Ovary (tissue), 7 donors: ENCODE measurements at regions not wholly inside any gene's neighbourhood (a gene's known extent, or its start where the extent isn't known, plus 50 kb on each side); places are given as distances from the start of the nearest gene placed in this dataset.

ENCODE experiments used
- DNase-seq, 5 donors: peaks; one replicate each; pipeline ENCODE4 v3.0.0-alpha.2; 2019 to 2020
- H3K27ac ChIP-seq, 2 donors: fragments of 200-600 bp; one replicate each; pipeline versions ENCODE4 v1.5.1 to v1.8.0; 2019 to 2022
- H3K27me3 ChIP-seq: fragments of 200-600 bp; one replicate; pipeline ENCODE4 v1.8.0; 2022
- H3K36me3 ChIP-seq: fragments of 200-600 bp; sonication (generic); one replicate; pipeline ENCODE4 v1.5.1; 2019
- H3K4me1 ChIP-seq: one replicate; pipeline ENCODE4 v1.8.1; 2013; ENCODE audit warnings: mild to moderate bottlenecking, moderate library complexity; ENCODE audit not compliant: insufficient read depth
- H3K4me3 ChIP-seq: fragments of 200-600 bp; sonication (generic); one replicate; pipeline ENCODE4 v1.5.1; 2017
- H3K9me3 ChIP-seq, 2 donors: fragments of 200-600 bp in 1 of 2; sonication (generic) in 1 of 2; one replicate each; pipeline versions ENCODE4 v1.5.1 to v1.8.1; 2013 to 2019; ENCODE audit warnings: mild to moderate bottlenecking in 1 of 2, moderate library complexity in 1 of 2
- EP300 ChIP-seq: sonication (generic); formaldehyde crosslinking; IDR thresholded peaks from one replicate; pipeline ENCODE4 v1.6.1; 2017; ENCODE audit warnings: antibody characterized with exemption
- POLR2A ChIP-seq: fragments of 450-650 bp; IDR thresholded peaks from one replicate; pipeline ENCODE4 v1.6.1; 2017; ENCODE audit warnings: antibody characterized with exemption, mild to moderate bottlenecking, moderate library complexity
- WGBS, 3 donors: extraction: QIAGEN DNeasy Blood & Tissue Kit in 1 of 3; methylation state at CpG; one replicate each; pipeline versions ENCODE4 v1.1.5 to v1.1.7; 2013 to 2017; 5-methylcytosine and 5-hydroxymethylcytosine counted together
- intact Hi-C, 4 donors: fragments of 100-400 bp; cut with DNase I; formaldehyde crosslinking; loops; one replicate each; pipeline versions ENCODE4 v1.11.0 to v1.15.1; 2022 to 2023
- TF ChIP-seq, protein P1 (sequence below), 3 donors: fragments of 450-650 bp in 2 of 3; fragments of 200-600 bp in 1 of 3; IDR thresholded peaks; one replicate each; pipeline versions ENCODE4 v1.5.1 to v1.8.0; 2016 to 2022; ENCODE audit warnings: antibody characterized with exemption in 3 of 3, mild to moderate bottlenecking in 1 of 3
- donor health status: DM: no; HTN: no; CAD: no; lungs with moderate emphysema.
- donor health status: DM: no; HTN: no; CAD: no.
- donor health status: Bipolar disorder and iron deficiency.
- donor health status: DM: no; HTN: no; CAD: no.
- donor health status: DM: yes; HTN: yes; CAD: no.

GRCh38 chr3:94305835-94306611, 243.2 kb downstream of the NSUN3 start:
- no peaks in the 10 kb centered on the region for H3K9me3 ChIP-seq
- DNase-seq: no peak
- TF ChIP-seq EP300: no peak
- TF ChIP-seq, protein P1, sequence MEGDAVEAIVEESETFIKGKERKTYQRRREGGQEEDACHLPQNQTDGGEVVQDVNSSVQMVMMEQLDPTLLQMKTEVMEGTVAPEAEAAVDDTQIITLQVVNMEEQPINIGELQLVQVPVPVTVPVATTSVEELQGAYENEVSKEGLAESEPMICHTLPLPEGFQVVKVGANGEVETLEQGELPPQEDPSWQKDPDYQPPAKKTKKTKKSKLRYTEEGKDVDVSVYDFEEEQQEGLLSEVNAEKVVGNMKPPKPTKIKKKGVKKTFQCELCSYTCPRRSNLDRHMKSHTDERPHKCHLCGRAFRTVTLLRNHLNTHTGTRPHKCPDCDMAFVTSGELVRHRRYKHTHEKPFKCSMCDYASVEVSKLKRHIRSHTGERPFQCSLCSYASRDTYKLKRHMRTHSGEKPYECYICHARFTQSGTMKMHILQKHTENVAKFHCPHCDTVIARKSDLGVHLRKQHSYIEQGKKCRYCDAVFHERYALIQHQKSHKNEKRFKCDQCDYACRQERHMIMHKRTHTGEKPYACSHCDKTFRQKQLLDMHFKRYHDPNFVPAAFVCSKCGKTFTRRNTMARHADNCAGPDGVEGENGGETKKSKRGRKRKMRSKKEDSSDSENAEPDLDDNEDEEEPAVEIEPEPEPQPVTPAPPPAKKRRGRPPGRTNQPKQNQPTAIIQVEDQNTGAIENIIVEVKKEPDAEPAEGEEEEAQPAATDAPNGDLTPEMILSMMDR (IDR thresholded peaks at IDR 0.05): no peak
- TF ChIP-seq POLR2A: no peak
- no peaks in the 10 kb centered on the region for H3K27me3 ChIP-seq
- 57 to 75% (median 71%) methylated on average over 16 of the region's 16 CpGs for WGBS, 3 donors
- H3K27ac ChIP-seq: no peak overlapping the region
- H3K4me3 ChIP-seq: no peak overlapping the region
- H3K36me3 ChIP-seq: no peaks in the 10 kb centered on the region
- no peaks in the 10 kb centered on the region for H3K4me1 ChIP-seq
- intact Hi-C loops: no loop called here

DNA sequence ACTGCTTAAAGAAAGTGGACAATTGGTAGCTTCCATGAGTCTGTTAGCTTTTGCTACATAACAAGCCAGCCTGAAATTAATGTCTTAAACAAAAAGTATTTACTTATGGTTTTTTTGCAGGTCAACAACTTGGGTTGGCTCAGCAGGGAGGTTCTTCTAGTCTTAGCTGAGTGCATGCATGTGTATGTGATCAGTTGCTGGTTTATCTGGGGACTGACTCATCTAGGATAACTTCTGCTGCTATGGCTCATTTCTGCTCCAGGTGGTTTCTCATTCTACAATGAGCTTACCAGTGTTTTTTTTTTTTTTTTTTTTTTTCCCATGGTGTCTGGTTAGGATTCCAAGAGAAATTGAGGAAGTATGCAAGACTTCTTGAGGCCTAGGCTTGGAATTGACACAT, 244.7 kb downstream of the NSUN3 start:
- DNase-seq: no peak
- H3K4me1 ChIP-seq: no peaks in the 10 kb centered on the region
- intact Hi-C loops: no loop called here
- H3K27ac ChIP-seq: no peak overlapping the region
- H3K27me3 ChIP-seq: no peaks in the 10 kb centered on the region
- TF ChIP-seq EP300 (no peak), POLR2A (no peak)
- TF ChIP-seq, protein P1 (IDR thresholded peaks at IDR 0.05): no peak
- H3K4me3 ChIP-seq: no peak overlapping the region
- H3K9me3 ChIP-seq: no peaks in the 10 kb centered on the region
- H3K36me3 ChIP-seq: no peaks in the 10 kb centered on the region

GRCh38 chr3:94308767-94309166, 245.9 kb downstream of the NSUN3 start:
- Histone ChIP-seq H3K27ac (no peak overlapping the region), H3K4me3 (no peak overlapping the region), H3K4me1 (no peaks in the 10 kb centered on the region), H3K36me3 (no peaks in the 10 kb centered on the region), H3K9me3 (no peaks in the 10 kb centered on the region), H3K27me3 (no peaks in the 10 kb centered on the region)
- no peak for TF ChIP-seq POLR2A
- TF ChIP-seq, protein P1 (IDR thresholded peaks at IDR 0.05): no peak
- TF ChIP-seq EP300: no peak
- intact Hi-C loops: no loop called here
- WGBS, 3 donors: 96% methylated on average over 1 of the region's 1 CpG
- DNase-seq: no peak

GRCh38 chr3:94310341-94311135, 247.7 kb downstream of the NSUN3 start:
- no peak for DNase-seq
- intact Hi-C loops: no loop called here
- Histone ChIP-seq H3K4me3 (no peak overlapping the region), H3K9me3 (no peaks in the 10 kb centered on the region), H3K27me3 (no peaks in the 10 kb centered on the region), H3K36me3 (no peaks in the 10 kb centered on the region), H3K4me1 (no peaks in the 10 kb centered on the region), H3K27ac (no peak overlapping the region)
- TF ChIP-seq POLR2A (no peak), EP300 (no peak)
- TF ChIP-seq, protein P1 (IDR thresholded peaks at IDR 0.05): no peak
- 63 to 70% (median 65%) methylated on average over 5 of the region's 5 CpGs for WGBS, 3 donors
